ENCODE measurements at regions not wholly inside any gene's neighbourhood (a gene's known extent, or its start where the extent isn't known, plus 50 kb on each side); places are given as distances from the start of the nearest gene placed in this dataset.

DNA sequence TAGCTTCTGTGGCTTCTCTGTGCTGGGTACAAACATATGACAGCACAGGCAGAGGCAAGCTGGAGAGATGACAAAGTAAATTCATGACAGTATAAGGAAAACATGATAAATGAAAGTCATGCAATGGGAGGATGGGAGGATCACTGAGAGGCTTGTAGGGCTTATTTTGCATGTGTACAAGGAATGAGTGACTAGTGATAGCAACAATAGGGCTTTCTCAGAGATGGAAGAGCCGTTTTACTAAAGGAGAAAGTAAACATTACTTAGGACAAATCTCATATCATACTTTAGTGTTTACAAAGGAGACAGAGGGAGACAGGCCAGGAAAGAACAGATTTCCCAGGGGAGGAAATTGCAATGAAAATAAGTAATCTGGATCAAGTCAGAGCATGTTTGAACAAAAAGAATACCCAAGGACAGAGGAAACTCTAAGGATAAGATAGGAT is 82.5 kb upstream of the RBMS1 start:
- TF ChIP-seq, protein P1, sequence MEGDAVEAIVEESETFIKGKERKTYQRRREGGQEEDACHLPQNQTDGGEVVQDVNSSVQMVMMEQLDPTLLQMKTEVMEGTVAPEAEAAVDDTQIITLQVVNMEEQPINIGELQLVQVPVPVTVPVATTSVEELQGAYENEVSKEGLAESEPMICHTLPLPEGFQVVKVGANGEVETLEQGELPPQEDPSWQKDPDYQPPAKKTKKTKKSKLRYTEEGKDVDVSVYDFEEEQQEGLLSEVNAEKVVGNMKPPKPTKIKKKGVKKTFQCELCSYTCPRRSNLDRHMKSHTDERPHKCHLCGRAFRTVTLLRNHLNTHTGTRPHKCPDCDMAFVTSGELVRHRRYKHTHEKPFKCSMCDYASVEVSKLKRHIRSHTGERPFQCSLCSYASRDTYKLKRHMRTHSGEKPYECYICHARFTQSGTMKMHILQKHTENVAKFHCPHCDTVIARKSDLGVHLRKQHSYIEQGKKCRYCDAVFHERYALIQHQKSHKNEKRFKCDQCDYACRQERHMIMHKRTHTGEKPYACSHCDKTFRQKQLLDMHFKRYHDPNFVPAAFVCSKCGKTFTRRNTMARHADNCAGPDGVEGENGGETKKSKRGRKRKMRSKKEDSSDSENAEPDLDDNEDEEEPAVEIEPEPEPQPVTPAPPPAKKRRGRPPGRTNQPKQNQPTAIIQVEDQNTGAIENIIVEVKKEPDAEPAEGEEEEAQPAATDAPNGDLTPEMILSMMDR (IDR thresholded peaks at IDR 0.05) = no peak
- no peak for TF ChIP-seq POLR2AphosphoS5 (IDR thresholded peaks at IDR 0.05; ENCODE audit: low read depth, low read length)
- no peak for TF ChIP-seq FOXM1 (IDR thresholded peaks at IDR 0.05; ENCODE audit: low read depth)
- TF ChIP-seq NRF1 (IDR thresholded peaks at IDR 0.05; ENCODE audit: low read depth, low read length) = no peak
- TF ChIP-seq GATA2 (CRISPR knock-in tag; IDR thresholded peaks at IDR 0.05) = no peak

All from SK-N-SH (cell line).